Right lobe of liver (tissue), 4 donors: ENCODE measurements at regions not wholly inside any gene's neighbourhood (a gene's known extent, or its start where the extent isn't known, plus 50 kb on each side); places are given as distances from the start of the nearest gene placed in this dataset.

Experiments used
- CTCF ChIP-seq, 4 donors: fragments of 200-600 bp in 3 of 4; fragments of 450-650 bp in 1 of 4; IDR thresholded peaks; one replicate each; pipeline versions ENCODE4 v1.5.1 to v1.8.0; 2016 to 2022; ENCODE audit warnings: antibody characterized with exemption in 4 of 4, mild to moderate bottlenecking in 2 of 4
- POLR2A ChIP-seq: fragments of 450-650 bp; IDR thresholded peaks from one replicate; pipeline ENCODE4 v1.6.1; 2017; ENCODE audit warnings: antibody characterized with exemption, mild to moderate bottlenecking
- donor health status: DM: no; HTN: no; CAD: no.
- donor health status: DM: no; HTN: no; CAD: no.
- donor health status: DM: no; HTN: yes; CAD: no.

DNA sequence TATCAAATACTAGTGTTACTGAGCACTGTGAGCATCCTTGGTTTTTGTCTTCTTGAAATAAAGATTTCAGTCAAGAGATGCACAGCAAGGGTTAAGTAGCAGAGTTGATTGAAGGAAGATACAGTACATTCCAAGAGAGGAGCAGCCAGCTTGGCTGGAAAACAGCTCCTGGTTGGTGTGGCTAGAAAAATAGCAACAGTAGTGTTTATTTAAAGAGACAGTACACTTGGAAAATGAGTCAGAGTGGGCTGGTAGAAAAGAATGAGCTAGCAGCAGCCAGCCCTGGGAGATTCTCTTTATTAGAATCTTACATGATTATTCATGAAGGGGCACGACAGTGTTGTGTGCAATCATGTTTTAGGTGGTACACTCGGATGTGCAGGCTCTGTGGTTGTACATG, 1016.4 kb upstream of the SORCS1 start:
- TF ChIP-seq CTCF (IDR thresholded peaks at IDR 0.05) (no peak), POLR2A (no peak)
